Mesothelial cell of epicardium (in vitro differentiated cells): ENCODE measurements at regions not wholly inside any gene's neighbourhood (a gene's known extent, or its start where the extent isn't known, plus 50 kb on each side); places are given as distances from the start of the nearest gene placed in this dataset.

Source experiments
- DNase-seq, 2 experiments: peaks; one replicate each; pipeline ENCODE4 v3.0.0; 2021; ENCODE audit warnings: low spot score in 2 of 2; ENCODE audit not compliant: unreplicated experiment in 2 of 2
- H3K27ac Mint-ChIP-seq: 2 replicates; pipeline ENCODE4 v1.8.0; 2021; ENCODE audit warnings: mixed read lengths
- H3K27me3 Mint-ChIP-seq: 2 replicates; pipeline ENCODE4 v1.8.0; 2021; ENCODE audit warnings: low read depth, mixed read lengths
- H3K36me3 Mint-ChIP-seq: 2 replicates; pipeline ENCODE4 v1.8.0; 2021; ENCODE audit warnings: mixed read lengths
- H3K4me1 Mint-ChIP-seq: 2 replicates; pipeline ENCODE4 v1.8.0; 2021; ENCODE audit warnings: mixed read lengths
- H3K4me3 Mint-ChIP-seq: 2 replicates; pipeline ENCODE4 v1.8.0; 2021; ENCODE audit warnings: mild to moderate bottlenecking, moderate library complexity, mixed read lengths
- H3K9me3 Mint-ChIP-seq: 2 replicates; pipeline ENCODE4 v1.8.0; 2021; ENCODE audit warnings: mixed read lengths
- TF ChIP-seq, protein P1 (sequence below): fragments of 200-600 bp; sonication (generic); IDR thresholded peaks from one replicate; pipeline ENCODE4 v1.5.0; 2021; ENCODE audit warnings: antibody characterized with exemption; ENCODE audit not compliant: unreplicated experiment

DNA sequence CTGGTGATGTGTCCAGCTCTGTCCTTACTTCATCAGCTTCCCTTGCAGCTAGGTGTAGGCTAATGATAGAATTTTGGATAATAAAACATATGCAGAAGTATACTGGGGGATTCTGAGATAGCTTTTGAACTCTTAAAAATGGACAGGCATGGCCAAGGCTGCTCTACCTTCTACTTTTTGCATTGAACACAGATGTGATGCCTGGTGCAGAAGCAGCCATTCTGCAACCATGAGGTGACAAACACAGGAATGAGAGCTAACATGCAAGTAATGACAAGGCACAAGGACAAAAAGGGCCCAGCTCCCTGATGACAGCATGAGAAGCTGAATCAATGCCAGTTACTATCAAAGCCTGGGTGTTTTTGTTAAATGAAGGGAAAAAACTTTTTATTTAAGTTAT, 686.5 kb upstream of the AUTS2 start:
- Mint-ChIP-seq H3K27me3 (peaks cover 4% of the 10 kb centered on the region), H3K36me3 (no peaks in the 10 kb centered on the region), H3K9me3 (peaks cover 13% of the 10 kb centered on the region), H3K4me1 (no peaks in the 10 kb centered on the region), H3K4me3 (no peak overlapping the region), H3K27ac (no peak overlapping the region)
- TF ChIP-seq, protein P1, sequence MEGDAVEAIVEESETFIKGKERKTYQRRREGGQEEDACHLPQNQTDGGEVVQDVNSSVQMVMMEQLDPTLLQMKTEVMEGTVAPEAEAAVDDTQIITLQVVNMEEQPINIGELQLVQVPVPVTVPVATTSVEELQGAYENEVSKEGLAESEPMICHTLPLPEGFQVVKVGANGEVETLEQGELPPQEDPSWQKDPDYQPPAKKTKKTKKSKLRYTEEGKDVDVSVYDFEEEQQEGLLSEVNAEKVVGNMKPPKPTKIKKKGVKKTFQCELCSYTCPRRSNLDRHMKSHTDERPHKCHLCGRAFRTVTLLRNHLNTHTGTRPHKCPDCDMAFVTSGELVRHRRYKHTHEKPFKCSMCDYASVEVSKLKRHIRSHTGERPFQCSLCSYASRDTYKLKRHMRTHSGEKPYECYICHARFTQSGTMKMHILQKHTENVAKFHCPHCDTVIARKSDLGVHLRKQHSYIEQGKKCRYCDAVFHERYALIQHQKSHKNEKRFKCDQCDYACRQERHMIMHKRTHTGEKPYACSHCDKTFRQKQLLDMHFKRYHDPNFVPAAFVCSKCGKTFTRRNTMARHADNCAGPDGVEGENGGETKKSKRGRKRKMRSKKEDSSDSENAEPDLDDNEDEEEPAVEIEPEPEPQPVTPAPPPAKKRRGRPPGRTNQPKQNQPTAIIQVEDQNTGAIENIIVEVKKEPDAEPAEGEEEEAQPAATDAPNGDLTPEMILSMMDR = no peak
- no peak for DNase-seq

DNA sequence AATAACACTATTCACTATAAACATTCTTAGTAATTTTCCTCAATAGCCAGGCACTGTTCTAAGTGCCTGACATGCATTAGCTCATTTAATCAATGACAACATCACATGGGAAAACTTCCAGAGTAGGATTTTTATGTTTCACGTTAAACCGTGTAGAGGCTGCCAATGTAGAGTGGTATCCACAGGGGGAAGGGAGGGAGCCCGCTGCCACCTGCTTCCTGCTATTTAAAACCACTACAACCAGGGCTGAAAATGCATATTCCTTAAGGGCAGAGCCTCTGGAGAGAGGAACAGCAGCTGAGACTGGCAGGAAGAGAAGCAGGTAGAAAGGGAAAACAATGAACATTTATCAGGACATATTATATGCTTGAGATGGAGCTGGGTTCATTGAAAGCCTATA, 684.3 kb upstream of the AUTS2 start:
- Mint-ChIP-seq H3K4me1 (no peaks in the 10 kb centered on the region), H3K27ac (no peak overlapping the region), H3K36me3 (no peaks in the 10 kb centered on the region), H3K4me3 (no peak overlapping the region), H3K9me3 (peaks cover 24% of the 10 kb centered on the region), H3K27me3 (peaks cover 4% of the 10 kb centered on the region)
- DNase-seq = no peak
- TF ChIP-seq, protein P1 = no peak

DNA sequence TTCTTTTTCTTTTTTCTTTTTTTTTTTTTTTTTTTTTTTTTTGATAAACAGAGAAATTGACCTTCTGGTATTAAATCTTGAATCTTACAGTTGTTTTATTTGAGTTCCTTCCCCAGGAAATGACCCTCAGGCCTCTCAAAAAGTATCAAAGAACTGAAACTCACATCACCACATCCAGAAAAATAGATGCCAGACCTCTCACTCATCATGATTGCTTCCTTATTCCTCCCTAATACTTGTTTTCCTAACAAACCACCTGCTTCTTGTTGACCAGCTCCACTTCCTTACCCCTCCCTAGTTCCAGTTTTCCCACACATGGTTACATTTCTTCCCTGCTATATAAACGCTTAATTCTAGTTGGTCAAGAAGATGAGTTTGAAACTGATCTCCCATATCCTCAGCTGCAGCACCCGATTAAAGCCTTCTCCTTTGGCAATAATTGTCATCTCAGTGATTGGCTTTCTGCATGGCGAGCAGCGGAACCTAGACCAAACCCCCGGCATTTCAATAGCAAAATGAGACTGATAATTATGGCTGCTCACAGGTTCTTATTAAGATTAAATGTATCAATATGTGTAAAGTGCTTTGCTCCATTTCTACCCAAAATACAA, 681.1 kb upstream of the AUTS2 start:
- H3K27me3 Mint-ChIP-seq = peaks cover 4% of the 10 kb centered on the region
- no peaks in the 10 kb centered on the region for H3K36me3 Mint-ChIP-seq
- peaks cover 40% of the 10 kb centered on the region for H3K9me3 Mint-ChIP-seq

DNA sequence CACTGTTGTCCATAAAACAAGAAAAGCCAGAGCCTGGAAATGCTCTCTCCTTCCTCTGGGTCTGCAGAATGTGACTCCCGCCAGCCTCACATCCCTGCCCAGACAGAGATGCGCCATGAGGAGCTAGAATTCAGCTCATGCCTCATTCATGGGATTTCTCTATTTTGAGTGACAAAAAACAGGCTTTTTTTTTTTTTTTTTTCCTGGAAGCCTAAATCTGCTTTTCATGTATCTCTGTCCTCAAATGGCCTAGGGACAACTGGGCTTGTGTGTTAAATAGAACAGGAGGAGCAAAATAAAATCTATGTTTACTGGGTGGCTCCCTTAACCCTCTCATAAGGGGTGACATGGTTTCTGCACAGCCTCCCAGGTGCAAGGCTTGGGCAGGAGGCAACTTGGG, 679.7 kb upstream of the AUTS2 start:
- Mint-ChIP-seq H3K4me3 (no peak overlapping the region), H3K4me1 (no peaks in the 10 kb centered on the region), H3K9me3 (peaks cover 45% of the 10 kb centered on the region), H3K27ac (no peak overlapping the region), H3K36me3 (no peaks in the 10 kb centered on the region), H3K27me3 (peaks cover 4% of the 10 kb centered on the region)
- TF ChIP-seq, protein P1 = no peak
- no peak for DNase-seq

More for the DNA sequence above, 681.1 kb upstream of the AUTS2 start:
- no peak for DNase-seq
- TF ChIP-seq, protein P1 = no peak
- Mint-ChIP-seq H3K27ac (no peak overlapping the region), H3K4me1 (no peaks in the 10 kb centered on the region), H3K4me3 (no peak overlapping the region)

DNA sequence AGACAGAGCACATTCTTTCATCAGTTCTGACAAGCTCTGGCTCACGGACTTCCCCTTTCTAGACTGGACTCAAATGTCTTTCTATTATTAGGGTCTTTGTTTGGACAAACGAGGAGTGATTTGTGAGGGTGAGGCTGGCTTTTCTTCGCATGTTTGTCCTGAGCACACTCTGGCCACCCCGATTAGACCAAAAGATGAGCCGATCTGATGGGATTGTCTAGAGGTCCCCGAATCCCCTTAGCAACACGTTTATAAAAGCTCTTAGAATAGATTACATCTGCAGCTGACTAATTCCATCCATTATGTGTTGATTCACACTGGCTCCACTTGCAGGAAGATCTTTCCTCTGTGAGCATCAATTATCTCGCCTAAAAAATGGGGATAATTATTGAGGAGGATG, 675.4 kb upstream of the AUTS2 start:
- Mint-ChIP-seq H3K4me1 (no peaks in the 10 kb centered on the region), H3K9me3 (peaks cover 30% of the 10 kb centered on the region), H3K27ac (no peak overlapping the region), H3K36me3 (no peaks in the 10 kb centered on the region), H3K27me3 (no peaks in the 10 kb centered on the region), H3K4me3 (no peak overlapping the region)
- TF ChIP-seq, protein P1 = no peak
- no peak for DNase-seq

DNA sequence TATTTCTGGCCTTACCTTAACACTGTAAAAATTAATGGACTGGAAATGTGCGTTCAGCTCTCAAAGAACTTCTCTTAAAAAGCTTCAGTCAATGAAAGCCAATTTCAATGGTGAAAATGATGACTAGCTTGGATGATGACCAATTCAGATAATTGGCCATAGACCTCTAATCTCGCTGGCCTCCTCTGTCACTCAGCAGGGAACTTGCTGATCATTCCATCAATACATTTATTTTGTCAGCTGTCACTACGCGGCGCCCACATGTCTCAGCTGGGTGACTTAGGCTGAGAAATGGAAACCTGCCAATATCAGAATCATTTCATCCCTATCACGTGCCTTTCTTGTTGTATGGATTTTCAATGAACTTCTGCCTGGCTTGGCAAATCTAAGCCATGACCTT, 673.0 kb upstream of the AUTS2 start:
- H3K9me3 Mint-ChIP-seq = peaks cover 18% of the 10 kb centered on the region
- H3K27ac Mint-ChIP-seq = no peak overlapping the region
- H3K4me1 Mint-ChIP-seq = no peaks in the 10 kb centered on the region
- no peaks in the 10 kb centered on the region for H3K27me3 Mint-ChIP-seq
- no peak for DNase-seq
- no peak overlapping the region for H3K4me3 Mint-ChIP-seq
- TF ChIP-seq, protein P1 = no peak
- no peaks in the 10 kb centered on the region for H3K36me3 Mint-ChIP-seq
